Stimulated activated CD8-positive, alpha-beta memory T cell treated with anti-CD3 and anti-CD28 coated beads, Interleukin-15, amount 100 ng/mL, for 24 hours (primary cell): ENCODE measurements at regions not wholly inside any gene's neighbourhood (a gene's known extent, or its start where the extent isn't known, plus 50 kb on each side); places are given as distances from the start of the nearest gene placed in this dataset.
A peak's percentile ranks its signal among the peaks of the same experiment; 100 is the strongest.

Experiments used
- DNase-seq: peaks from one replicate; pipeline ENCODE4 v3.0.0-alpha.2; 2020; ENCODE audit warnings: low read depth

DNA sequence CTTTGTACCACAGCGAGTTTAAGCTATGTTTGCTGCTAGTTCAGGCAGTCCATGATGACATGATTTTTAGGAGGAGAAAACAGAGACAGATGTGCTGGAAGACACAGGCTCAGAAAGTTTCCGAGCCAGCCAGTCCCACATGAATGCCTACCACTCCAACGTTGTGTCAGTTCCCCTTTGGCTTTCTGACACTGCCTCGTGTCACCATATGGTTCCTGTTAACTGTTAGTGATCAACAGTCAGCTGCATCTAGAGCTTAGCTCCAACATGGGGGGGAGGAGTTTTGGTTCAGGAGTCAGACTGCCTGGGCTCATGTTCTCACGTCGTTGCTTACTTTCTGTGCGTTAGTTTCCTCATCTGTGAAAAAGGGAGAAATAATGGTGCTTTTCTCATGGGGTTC lies 343.7 kb downstream of the MID1IP1 start:
- no peak for DNase-seq

DNA sequence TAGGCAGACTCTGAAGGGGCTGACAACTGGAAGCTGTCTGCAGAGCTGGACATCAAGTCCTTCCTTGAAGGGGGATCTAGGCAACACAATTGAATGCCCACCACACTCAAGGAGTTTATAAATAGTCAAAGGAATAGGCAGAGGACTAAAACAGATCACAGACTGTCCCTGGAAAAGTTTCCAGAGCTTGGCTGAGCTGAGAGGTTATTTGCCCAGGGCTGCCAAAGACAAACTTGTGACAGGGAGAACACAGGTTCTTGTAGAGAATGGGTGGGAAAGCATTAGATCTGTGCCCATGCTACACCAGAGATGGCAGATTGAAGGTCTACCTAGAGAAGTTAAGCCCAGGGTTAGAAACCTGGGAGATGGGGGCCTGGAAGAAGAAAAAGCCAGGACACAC lies 344.6 kb downstream of the MID1IP1 start:
- DNase-seq: no peak

DNA sequence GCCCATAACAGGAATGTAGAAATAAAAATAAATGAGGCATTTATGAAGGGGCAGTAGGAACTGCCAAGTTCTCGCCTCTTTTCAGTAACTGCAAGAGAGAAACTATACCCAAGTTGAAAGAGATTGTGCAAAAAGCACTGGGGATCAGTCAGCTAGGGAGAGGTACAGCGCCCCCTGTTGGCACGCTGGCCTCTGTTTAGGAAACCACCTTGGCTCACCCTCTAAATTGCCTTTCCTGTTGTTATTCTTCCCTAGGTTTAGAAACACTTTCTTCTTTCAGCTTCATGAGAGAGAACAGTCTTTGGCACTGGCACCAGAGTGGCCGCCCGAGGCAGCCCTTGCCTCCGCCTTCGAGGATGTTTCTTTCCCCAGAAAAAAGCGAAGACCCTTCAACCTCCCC lies 348.5 kb downstream of the MID1IP1 start:
- DNase-seq: peak; percentile 41

DNA sequence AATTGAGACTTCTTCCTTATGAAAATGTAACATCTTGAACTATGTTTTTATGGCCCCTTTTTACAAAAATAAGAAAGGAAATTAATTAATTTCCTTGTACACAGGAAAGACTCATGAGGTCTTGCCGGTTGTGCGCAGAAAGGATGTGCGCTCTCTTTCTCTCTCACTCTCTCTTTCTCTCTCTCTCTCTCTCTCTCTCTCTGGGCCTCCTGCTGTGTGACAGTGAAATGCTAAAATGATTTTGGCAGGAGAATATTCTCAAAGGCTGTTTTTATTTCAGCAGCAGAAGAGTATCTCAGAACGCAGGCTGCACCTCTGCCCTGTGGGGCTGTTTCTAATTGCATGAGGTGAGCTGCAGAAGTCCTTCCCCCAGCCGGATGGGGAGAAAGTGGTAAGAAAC lies 349.0 kb downstream of the MID1IP1 start:
- no peak for DNase-seq

DNA sequence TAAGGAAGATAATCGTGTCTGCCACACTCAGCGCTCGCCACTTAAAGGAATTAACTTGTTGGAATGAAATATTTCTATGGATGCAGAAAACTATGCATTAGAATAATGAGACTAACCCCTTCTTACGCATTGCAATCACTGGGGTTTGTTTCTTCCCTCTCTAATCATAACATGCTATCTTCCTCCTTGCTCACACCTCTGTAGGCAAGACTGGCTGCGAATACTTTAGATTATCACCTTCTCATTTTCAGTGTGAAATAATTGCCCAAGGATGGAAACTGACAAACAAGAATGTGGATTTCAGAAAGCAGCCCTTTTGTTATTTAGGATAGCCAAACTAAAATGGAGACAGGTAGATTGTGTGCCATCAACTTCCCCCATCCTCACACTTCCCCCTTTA lies 349.4 kb downstream of the MID1IP1 start:
- DNase-seq: no peak

DNA sequence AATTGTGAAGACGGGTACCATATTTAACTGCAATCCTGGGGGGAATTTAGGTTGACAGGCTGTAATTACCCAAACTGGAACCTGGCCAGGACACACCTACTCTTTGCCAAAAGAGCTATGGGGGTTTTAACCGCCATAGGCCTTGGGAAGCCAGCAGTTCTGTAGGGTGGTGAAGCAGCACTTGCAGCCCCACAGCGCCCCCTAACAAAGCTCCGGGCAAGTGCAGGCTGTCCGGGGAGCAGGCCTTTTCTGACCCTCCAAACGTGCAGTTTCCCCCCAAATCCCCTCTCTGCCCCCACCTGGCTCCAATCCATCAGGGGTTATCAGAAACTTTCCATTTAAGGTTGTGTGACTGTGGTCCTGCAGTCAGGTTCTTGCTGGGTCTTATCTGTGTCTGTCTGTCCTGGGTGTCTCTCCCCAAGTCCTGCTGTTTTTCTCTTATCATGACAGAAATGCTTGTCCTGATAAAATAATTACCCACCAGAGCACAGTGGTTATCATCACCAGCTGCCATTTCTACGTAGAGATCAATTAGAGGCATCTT lies 350.9 kb downstream of the MID1IP1 start:
- no peak for DNase-seq

DNA sequence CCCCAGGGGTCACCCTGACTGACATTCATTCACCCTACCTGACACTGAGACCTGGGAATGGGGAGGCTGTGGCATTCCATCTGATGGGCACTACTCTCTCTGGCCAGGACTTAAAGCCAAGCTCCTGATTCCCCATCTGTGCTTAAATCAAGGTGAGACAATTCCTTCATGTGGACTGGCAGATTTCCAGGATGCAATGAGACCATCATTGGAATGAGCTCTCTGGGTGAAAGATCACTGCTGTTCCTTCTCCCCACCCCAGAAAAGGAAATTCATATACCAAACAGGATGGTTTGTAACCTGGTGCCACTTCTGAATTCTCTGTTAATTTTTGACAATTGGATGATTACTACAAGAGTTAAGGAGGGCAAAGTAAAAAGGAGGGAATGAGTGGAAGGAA lies 354.8 kb downstream of the MID1IP1 start:
- DNase-seq: no peak

DNA sequence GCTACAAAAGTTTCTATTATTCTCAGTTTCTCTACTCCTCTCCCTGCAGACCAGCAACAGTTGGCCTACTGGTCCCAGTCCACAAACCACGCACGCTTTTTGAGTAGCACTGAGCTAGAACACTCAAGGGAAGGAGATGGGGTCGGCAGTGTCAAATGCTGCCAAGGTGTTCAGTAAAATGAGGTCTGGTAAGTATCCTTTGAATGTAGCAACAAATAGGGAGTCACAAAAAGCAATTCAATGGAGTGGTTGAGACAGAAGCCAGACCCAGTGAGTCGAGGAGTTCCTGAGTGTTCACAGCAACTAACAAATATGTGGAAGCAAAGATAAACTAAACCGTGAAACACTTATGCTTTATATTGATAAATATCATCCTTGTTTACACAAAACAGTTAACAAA lies 355.7 kb downstream of the MID1IP1 start:
- no peak for DNase-seq

DNA sequence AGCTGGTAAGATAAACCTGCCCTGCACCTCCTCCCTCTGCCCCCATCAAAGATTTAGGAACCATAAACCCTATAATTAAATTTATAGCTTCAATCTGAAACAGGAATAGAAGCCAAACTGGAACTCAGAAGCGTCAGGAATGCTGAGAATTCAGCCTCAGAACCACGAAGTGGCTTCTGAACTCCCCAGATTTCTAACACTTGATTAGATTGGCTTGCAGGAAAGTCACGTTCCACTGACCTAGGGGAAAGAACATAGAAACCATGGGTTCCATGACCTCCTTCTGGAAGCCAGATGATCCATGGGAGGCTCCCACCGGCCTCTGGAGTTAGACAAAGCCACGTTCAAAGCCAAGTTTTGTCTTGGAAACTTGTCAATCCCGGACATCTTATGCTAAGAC lies 356.5 kb downstream of the MID1IP1 start:
- DNase-seq: no peak

DNA sequence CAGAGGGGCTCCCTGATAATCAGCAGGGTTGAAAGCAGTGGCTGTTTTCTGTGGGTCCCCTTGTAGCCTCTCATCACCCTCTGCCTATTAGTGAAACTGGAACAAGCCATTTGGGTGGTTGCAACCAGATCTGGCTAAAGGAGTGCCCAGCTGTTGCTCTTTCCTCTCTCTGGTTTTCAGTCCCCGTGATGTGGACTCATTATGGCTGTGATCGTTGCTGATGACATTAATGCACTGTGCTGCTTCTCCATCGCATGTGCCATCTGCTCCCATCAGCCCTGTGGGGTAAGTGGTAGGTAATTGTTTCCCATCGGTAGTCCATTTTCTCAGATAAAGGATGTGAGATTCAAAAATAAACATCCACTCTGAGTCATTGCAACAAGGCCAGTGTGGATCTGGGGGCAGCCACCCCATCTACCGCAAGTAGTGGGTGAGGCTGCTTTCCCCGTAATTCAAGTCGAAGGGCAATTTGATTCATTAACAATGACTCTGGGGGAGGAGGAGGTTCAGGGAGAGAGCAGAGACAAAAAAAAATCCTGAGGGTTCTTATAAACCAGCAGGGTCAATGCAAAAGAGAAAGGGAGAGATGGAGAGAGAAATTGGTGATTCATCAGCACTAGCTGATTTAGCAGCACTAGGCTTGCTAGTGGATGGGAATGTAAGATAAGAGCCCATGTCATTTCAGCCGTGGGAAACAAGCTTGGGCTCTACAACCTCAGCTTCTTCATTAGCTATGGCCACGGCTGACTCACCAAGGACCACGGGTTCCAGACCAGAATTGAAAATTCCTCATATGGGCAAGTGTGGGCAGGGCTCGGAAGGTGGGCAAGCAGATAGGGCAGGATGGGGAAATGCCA lies 357.8 kb downstream of the MID1IP1 start:
- no peak for DNase-seq

DNA sequence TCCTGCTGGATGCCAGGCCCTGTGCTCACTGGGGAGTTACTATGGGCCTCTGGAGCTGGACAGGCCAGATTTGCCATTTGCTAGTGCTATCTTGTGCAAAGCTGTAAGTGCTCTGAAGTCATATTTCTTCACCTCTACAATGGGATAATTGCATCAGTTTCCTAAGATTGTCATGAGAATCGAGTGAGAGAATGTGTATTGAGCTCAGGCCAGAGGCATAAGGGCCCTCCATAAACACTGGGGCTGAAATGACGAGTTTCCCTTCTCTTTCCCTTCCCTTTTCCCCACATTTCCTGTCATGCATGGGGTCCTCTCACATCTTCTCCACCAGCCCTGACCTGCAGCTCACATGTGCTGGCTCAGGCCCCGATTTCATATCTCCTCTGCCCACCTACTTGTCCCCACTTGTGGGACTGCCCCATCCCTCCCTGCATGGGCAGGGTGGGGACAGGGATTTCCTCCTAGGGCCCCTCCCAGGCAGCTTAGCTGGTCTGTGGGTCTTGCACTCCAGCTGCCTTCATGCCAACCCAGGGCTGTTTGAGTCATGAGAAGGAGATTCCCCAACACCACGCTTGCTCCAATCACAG lies 358.8 kb downstream of the MID1IP1 start:
- DNase-seq: no peak

DNA sequence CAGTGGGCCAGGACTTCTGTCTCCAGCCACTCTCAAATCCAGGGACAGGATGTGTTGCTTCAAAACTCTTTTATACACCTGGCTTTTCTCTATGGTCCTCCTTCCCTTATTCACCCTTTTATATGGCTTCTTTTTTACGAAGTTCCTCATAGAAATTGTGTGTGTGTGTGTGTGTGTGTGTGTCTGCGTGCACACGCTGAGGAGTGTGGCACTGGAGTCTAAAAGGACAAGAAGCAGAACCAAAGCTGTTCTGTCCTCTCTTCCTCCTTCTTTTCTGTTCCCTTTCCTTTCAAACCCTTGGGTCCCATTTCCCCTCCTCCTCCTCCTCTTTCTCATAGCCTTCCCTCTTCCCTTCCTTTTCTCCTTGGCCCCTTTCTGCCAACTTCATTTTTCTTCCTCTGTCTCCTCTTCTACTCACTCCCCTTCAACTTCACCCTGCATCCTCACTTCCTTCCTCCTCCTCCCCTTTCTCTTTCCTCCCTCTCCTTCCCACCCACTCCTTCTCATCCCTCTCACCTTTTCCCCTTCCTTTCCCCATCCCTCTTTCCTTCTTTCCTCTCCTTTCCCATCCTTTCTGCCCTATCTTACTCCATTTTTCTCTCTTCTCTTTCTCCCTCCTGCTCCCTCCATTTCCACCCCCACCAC lies 360.5 kb downstream of the MID1IP1 start:
- DNase-seq: no peak

DNA sequence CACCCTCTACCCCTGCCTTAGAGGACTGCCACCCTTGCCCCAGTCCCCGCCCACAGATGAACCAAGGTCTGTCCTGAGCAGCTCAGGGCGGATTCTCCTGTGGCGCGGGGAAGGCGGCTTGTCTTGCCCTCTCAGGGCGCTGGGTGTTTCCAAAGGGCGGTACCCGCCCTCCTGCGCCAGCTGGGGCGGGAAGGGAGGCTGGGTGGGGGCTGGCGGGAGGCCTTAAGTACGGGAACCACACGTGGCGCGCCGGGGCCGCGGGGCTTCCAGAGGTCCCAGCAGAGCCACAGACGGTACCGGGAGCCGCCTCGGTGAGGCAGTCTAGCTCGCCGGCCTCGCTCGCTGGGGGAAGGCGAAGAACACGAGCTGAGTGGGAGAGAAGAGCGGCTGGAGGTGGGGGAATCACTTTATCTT lies 361.1 kb downstream of the MID1IP1 start:
- DNase-seq: no peak

DNA sequence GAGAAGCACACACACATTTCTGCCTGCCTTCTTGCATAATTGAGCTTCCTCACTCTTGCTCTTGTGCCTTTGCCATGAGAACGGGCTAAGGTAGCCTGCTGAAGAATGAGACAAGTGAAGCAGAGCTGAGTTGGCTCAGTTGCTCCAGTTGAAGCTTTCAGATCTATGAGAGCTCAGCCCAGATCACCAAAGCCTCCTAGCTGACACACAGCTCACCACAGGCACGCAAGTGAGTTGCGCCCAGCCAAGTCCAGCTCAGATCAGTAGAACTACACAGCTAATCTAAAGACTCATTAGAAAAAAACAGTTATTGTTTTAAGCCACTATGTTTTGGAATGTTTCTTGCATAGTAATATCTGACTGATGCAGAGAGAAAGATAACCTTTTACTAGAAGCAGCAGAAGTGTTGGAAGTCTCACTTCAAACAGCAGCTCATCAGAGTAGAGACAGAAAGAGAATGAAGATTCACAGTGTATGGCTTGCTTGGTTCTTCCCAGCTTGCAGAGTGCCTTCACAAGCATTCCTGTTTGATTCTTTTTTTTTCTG lies 362.4 kb downstream of the MID1IP1 start:
- DNase-seq: no peak

DNA sequence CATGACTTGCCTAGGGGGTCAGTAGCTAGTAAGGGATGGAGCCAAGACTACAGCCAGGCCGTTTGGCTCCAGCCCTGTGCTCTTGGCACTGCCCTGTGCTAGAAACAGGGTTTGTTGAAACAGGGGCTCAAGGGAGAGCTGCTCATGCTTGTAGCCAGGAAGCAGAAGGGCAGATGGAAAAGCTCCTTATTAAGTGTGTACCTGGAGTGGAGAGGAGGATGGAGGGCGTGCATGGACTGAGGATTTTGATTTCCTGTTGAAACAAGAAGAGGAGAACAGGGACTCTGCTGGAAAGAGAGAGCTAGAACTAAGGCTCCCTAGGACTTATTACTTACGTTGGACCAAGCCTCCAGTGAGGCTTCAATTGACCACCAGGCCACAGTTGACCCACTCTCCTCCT lies 363.0 kb downstream of the MID1IP1 start:
- no peak for DNase-seq

DNA sequence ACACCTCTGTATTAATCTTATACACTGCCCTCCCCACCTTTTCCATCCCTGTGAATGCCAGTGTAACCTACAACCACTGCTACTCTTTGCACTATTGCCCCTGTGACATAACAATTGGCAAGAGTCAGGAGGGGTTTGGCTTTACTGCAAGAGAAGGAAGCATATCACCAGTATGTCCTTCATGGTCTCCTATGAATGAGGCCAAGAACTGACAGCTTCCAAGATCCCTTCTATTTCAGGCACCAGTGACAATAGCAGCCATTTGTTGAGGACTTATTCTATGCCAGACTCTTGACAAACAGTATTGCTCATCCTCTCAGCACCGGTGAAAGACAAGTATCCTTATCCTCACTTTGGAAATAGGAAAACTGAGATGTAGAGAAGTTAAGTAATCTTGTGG lies 363.9 kb downstream of the MID1IP1 start:
- DNase-seq: no peak

DNA sequence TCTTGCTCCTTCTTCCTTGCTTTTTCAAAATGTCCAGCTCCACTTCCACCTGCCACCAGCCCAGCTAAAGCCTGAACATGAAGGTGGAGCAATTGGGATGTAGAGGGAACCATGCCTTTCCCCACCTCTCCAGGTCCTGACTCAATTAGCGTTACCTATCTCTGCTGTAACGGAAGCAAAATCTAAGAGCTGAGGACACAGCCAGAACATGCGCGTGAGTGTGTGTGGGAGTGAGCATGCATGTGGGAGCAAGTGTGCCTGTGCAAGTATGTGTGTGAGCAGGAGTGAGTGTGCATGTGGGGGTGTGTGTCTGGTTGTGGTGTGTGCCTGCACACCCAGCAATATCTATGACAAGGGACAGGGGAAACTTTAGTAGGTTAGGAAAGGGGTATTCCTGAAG lies 364.5 kb downstream of the MID1IP1 start:
- no peak for DNase-seq

DNA sequence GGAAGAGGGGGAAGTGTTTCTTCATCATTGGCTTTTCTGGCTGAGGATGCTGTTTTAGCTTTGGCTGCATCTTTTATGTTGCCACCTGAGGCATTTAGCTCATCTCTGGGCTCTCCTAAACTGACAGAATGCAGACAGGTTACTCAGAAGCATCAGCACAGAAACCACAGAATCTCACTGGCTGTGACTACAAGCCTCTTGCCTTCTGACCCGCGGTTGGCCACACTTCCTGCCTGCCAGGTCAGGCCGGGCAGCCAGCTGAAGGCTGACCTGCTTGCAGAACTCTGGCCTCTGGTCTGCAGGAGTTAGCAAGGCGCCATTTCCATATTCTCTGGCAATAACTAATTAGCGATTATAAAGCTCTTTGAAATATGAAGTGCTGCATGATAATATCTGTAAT lies 366.5 kb downstream of the MID1IP1 start:
- no peak for DNase-seq

DNA sequence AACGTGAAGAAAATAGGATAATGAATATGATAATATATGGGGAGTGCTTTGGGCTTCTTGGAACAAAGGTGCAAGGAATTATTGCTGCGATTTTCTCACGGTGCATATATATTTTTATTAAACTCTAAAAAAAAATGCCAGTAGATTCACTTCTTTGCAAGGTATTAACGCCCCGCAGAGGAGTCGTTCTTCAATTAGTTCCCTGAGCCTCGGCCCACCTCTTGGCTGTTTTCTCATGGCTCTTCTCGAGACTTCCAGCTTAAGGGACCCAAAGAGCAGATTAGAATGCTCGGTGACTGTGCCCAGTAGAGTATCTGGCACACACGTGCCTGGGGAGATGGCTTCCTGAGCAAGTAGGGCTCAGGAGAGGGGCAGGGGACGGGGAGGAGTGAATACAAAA lies 367.4 kb downstream of the MID1IP1 start:
- DNase-seq: no peak

DNA sequence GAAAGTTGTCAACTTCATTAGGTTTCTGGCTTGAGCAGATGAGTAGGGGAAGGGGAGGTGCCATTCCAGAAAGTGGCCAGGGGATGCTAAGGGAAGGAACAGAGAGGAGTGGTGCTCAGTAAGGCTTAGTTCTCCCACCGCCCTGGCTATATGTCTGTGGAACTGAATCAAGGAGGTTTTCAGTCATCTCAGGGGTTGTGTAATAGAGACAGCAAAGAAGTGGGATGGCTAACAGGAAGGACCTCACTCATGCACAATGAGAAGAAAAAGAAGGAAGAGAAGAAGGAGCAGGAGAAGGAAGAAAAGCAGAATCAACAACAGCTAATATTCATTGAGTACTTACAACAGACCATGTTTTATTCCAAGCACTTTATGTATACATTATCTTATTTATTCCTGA lies 368.7 kb downstream of the MID1IP1 start:
- no peak for DNase-seq

DNA sequence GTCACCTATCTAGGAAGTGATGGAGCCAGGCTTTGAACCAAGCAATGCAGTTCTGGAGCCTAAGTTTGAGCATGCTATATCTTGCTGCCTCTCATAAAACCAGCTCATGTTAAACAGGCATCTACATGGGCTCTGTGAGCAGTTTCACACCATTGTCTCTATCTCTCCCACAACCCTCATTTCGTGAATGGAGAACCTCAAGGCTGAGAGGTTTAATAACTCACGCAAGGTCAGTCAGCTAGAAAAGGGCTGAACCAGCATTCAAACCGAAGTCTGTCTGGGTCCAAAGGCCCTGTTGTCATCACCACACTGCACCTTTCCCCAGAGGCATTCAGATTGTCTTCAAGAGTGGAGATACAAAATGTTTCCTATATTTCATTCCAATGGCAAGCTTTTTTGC lies 369.2 kb downstream of the MID1IP1 start:
- DNase-seq: no peak

DNA sequence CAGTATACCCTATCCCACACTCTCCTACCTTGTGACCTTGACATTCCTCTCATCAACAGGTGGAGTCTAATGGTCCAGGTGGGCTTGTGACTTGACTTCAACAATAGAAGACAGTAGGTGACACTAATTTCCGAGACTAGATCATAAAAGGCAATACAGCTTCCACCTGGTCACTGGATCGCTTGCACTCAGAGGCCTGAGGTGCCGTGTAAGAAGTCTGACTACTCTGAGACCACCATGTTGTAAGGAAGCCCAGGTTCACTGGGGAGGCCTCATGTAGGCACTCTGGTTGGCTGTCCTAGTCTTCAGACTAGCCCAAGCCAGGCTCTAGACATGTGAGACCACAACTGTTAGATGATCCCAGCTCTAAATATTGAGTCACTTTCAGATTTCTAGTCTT lies 370.4 kb downstream of the MID1IP1 start:
- DNase-seq: no peak

DNA sequence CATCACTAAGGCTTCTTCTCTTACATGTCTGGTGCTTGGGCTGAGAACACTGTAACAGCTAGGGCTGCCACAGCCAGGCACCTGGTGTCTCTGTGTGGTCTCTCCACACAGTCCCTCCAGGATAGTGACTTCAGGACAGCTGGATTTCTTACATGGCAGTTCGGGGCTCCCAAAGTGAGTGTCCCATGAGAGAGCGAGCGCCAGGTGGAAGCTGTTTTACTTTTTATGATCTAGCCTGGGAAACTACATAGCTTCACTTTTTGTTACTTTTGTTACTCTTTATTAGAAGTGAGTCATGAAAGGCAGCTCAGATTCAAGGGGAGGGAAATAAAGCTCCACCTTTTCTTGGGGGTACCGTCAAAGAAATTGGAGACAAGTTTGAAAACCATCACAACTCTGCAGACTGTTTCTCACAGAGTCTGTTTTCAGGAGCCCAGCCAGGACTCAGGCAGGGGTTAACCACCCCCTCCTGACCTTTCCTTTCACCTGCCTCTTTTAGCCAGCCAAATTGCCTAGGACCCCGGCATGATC lies 373.0 kb downstream of the MID1IP1 start:
- DNase-seq: no peak
